Fibroblast of the aortic adventitia (primary cell): ENCODE measurements at regions not wholly inside any gene's neighbourhood (a gene's known extent, or its start where the extent isn't known, plus 50 kb on each side); places are given as distances from the start of the nearest gene placed in this dataset.

Source experiments
- DNase-seq: peaks from one replicate; pipeline ENCODE4 v3.0.0-alpha.2; 2010; ENCODE audit warnings: low read depth
- H3K4me3 ChIP-seq: 2 replicates; pipeline ENCODE4 v1.5.1; 2011; ENCODE audit warnings: low read depth, mild to moderate bottlenecking, control low read depth, low read length, moderate library complexity
- TF ChIP-seq, protein P1 (sequence below): IDR thresholded peaks from 2 replicates; pipeline ENCODE4 v1.5.1; 2011; ENCODE audit warnings: mild to moderate bottlenecking, low read length, control low read depth, inconsistent platforms; ENCODE audit not compliant: insufficient read depth

DNA sequence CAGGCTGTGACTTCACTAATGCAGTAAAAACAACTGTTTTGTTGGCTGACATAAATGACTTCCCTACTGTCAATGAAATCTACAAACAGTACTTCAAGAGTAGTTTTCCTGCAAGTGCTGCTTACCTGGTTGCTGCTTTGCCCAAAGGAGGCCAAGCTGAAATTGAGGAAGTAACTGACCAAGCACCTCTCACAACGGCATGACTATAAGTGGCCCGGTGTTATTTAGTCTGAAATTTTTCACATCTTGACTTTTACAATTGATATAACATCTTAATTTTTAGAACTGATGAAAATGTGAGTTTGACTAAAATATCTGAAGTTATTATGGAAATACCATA lies 274.9 kb upstream of the NR5A2 start:
- TF ChIP-seq, protein P1, sequence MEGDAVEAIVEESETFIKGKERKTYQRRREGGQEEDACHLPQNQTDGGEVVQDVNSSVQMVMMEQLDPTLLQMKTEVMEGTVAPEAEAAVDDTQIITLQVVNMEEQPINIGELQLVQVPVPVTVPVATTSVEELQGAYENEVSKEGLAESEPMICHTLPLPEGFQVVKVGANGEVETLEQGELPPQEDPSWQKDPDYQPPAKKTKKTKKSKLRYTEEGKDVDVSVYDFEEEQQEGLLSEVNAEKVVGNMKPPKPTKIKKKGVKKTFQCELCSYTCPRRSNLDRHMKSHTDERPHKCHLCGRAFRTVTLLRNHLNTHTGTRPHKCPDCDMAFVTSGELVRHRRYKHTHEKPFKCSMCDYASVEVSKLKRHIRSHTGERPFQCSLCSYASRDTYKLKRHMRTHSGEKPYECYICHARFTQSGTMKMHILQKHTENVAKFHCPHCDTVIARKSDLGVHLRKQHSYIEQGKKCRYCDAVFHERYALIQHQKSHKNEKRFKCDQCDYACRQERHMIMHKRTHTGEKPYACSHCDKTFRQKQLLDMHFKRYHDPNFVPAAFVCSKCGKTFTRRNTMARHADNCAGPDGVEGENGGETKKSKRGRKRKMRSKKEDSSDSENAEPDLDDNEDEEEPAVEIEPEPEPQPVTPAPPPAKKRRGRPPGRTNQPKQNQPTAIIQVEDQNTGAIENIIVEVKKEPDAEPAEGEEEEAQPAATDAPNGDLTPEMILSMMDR: no peak
- no peak for DNase-seq
- H3K4me3 ChIP-seq: no peak overlapping the region

DNA sequence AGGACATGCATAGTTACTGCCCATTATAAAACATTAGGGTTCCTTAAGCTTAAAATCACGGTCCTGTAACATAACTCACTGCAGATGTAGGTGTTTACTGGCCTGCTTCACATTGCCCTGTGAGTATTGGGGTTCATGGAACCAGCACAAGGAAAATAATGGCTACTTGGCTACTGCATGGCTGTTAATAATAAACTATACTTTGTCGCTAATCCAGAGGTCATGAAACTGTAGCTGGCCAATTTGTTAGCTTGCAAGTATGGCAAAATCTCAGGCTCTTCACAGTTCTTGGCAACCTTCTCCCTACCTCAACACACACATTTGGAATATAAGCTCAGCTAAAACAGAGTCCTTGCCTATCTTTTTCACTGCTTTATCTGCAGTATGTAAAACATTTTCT lies 274.0 kb upstream of the NR5A2 start:
- DNase-seq: no peak
- no peak overlapping the region for H3K4me3 ChIP-seq
- TF ChIP-seq, protein P1: no peak

DNA sequence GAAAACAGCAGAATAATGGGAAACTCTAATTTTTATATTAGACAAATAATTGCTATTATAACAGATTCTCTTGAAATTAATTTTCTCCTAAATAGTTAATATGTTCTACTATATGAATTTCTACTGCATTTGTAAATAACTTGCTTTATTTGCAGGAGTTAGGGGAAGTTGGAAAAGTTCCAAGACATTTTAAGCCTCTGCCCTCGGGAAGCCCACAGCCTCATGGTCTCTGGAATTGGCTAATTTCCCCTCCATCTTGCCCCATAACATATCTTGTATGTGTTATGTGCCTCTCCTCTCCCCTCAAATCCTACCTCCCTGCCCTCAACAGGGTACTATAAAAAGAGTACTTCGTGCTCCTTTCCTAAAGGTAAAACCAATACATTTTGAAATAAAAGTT lies 271.4 kb upstream of the NR5A2 start:
- TF ChIP-seq, protein P1: no peak
- no peak for DNase-seq

DNA sequence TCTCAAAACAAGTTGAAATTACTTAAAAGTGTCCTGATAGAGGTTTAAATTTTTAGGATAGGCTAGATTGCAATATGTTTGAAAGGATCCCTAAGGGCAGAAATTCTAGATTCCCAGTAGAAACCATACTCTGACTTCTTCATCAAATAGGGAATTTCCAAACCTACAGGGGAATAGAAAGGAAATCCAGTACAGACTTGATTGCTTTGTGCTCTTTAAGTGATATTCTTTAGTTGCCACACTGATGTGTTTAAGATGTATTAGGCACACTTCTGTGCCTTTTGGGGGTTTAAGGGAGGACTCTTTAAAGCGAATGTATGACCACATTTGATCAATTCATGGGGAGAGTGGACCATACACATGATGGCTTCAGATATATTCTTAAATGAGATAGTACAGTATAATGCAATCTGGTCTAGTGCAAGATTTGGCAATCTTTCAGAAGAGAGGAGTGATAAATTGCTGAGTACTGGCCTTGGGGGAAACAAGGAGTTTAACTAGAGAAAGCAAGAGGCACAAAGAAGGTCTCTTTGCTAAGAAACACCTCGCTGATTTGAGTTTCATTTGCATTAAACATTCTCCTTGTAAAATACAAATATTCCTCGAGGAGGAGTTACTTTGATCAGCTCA lies 268.8 kb upstream of the NR5A2 start:
- H3K4me3 ChIP-seq: no peak overlapping the region
- peak; percentile 26 for DNase-seq
- TF ChIP-seq, protein P1: no peak

More for the DNA sequence above, 271.4 kb upstream of the NR5A2 start:
- H3K4me3 ChIP-seq: no peak overlapping the region

DNA sequence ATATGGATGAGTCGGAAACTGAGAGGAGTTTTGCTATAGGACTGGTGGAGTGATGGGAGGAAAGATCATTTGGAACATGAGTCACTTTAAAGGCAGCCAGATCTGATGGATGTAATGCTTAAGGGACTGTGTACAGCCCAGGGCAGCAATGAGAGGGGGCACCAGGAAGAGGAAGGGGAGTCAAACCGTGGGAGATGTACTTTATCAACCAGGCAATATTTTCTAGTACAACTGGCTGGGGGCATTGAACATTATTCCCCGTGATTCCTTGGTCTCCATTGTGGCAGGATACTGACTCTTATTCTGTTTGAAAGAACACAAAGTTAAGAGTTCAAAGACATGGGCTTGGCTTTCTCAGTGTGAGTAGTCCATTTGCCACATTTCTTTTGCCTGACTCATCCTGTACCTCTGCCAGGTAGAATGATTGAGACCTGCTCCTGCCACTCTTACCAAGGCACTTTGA lies 268.2 kb upstream of the NR5A2 start:
- H3K4me3 ChIP-seq: no peak overlapping the region
- peak; percentile 11 for DNase-seq
- TF ChIP-seq, protein P1: no peak

DNA sequence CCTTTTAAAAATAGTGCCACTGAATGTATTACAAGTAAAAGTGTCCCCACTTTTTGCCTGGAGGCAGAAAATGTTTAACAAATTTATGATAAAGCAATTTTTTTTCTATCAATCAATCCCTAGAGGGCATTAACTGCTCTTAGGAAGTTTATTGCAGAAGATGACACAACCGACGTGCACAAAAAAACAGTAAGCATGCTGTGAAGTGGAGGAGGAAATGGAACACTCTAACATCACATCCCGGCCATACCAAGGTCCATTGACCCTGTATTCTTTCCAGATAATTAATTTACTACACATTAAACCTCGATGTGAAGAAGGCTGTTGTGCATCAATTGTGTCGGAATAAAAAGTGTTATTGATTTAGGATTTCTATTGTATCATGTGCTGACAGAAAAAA lies 264.9 kb upstream of the NR5A2 start:
- no peak for DNase-seq
- no peak overlapping the region for H3K4me3 ChIP-seq
- TF ChIP-seq, protein P1: no peak

DNA sequence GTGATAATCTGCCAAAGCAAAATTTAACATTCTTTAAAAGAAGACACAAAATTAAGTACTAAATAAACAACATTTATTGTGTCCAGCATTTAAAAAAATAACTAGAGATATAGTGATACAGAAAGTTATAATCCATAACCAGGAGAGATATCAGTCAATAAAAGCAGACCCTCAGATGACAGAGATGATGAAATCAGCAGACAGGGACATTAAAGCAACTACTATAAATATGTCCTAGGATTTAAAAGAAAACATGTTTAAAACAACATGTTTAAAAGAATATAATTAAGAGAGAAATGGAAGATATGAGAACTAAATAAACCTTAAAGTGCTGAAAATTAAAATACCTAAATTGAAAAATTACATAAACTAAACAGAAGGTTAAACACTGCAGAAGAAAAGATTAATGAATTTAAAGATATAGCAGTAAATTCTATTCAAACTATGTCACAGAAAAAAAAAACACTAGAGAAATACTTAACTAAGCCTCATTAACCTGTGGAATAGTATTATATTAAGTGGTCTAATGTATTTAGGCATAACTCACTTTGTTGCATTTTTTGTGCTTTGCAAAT lies 261.2 kb upstream of the NR5A2 start:
- no peak overlapping the region for H3K4me3 ChIP-seq
- DNase-seq: no peak
- TF ChIP-seq, protein P1: no peak
